GM04503 (cell line): ENCODE measurements at regions not wholly inside any gene's neighbourhood (a gene's known extent, or its start where the extent isn't known, plus 50 kb on each side); places are given as distances from the start of the nearest gene placed in this dataset.
"Not testable (repeated sequence)": the region's sequence is repeated elsewhere in the genome, so short reads cannot be mapped to it uniquely, and the experiment has no call there.

Source experiments
- DNase-seq: peaks from one replicate; pipeline ENCODE4 v3.0.0-alpha.2; 2012; ENCODE audit warnings: low read depth

GRCh38 chr3:159273608-159274007 lies 471.8 kb downstream of the MFSD1 start:
- DNase-seq, result no peak

- no peak for DNase-seq
Measured at GRCh38 chr3:159275741-159276140, 473.9 kb downstream of the MFSD1 start.

- no peak for DNase-seq
Measured at GRCh38 chr3:159277814-159278213, 476.0 kb downstream of the MFSD1 start.

- no peak for DNase-seq
Measured at GRCh38 chr3:159280386-159281191, 478.7 kb downstream of the MFSD1 start.

GRCh38 chr3:159293493-159293892 lies 491.6 kb downstream of the MFSD1 start:
- no peak for DNase-seq

GRCh38 chr3:159301961-159302360 lies 500.1 kb downstream of the MFSD1 start:
- no peak for DNase-seq

- DNase-seq, result no peak
Measured at GRCh38 chr3:159305017-159305416, 503.2 kb downstream of the MFSD1 start.

GRCh38 chr3:159316706-159317105 lies 514.9 kb downstream of the MFSD1 start:
- not testable (repeated sequence) for DNase-seq

GRCh38 chr3:159319156-159319555 lies 517.3 kb downstream of the MFSD1 start:
- no peak for DNase-seq

- no peak for DNase-seq
Measured at GRCh38 chr3:159322322-159322939, 520.6 kb downstream of the MFSD1 start.

GRCh38 chr3:159323848-159324247 lies 522.0 kb downstream of the MFSD1 start:
- DNase-seq, result no peak

GRCh38 chr3:159326998-159327397 lies 525.1 kb downstream of the MFSD1 start:
- DNase-seq, result no peak

- no peak for DNase-seq
Measured at GRCh38 chr3:159332535-159333099, 530.8 kb downstream of the MFSD1 start.

GRCh38 chr3:159339131-159339530 lies 537.3 kb downstream of the MFSD1 start:
- no peak for DNase-seq

- no peak for DNase-seq
Measured at GRCh38 chr3:159340877-159341500, 539.1 kb downstream of the MFSD1 start.

GRCh38 chr3:159346271-159346903 lies 544.5 kb downstream of the MFSD1 start:
- DNase-seq, result no peak

- DNase-seq, result no peak
Measured at GRCh38 chr3:159348431-159348830, 546.6 kb downstream of the MFSD1 start.

GRCh38 chr3:159356606-159357005 lies 554.8 kb downstream of the MFSD1 start:
- DNase-seq, result no peak

- DNase-seq, result no peak
Measured at GRCh38 chr3:159364511-159364910, 562.7 kb downstream of the MFSD1 start.

GRCh38 chr3:159366476-159366875 lies 564.6 kb downstream of the MFSD1 start:
- DNase-seq, result no peak

- DNase-seq, result no peak
Measured at GRCh38 chr3:159371961-159372360, 570.1 kb downstream of the MFSD1 start.
